H9 (cell line): ENCODE measurements at regions not wholly inside any gene's neighbourhood (a gene's known extent, or its start where the extent isn't known, plus 50 kb on each side); places are given as distances from the start of the nearest gene placed in this dataset.

Source experiments
- DNase-seq: peaks from one replicate; pipeline ENCODE4 v3.0.0-alpha.2; 2017
- H2AFZ ChIP-seq: one replicate; pipeline ENCODE4 v1.6.1; 2013; ENCODE audit warnings: mild to moderate bottlenecking, low read length, control low read depth, moderate library complexity
- H2AK5ac ChIP-seq: 2 replicates; pipeline ENCODE4 v1.6.1; 2013; ENCODE audit warnings: low read length, control low read depth, mixed read lengths; ENCODE audit not compliant: insufficient read length
- H2BK120ac ChIP-seq: one replicate; pipeline ENCODE4 v1.6.1; 2013; ENCODE audit warnings: low read depth, mild to moderate bottlenecking, low read length, control low read depth, inconsistent platforms; ENCODE audit not compliant: poor library complexity, severe bottlenecking
- H2BK12ac ChIP-seq: 2 replicates; pipeline ENCODE4 v1.6.1; 2013; ENCODE audit warnings: low read length, control low read depth, mixed read lengths, low read depth; ENCODE audit not compliant: insufficient read length
- H2BK15ac ChIP-seq: 2 replicates; pipeline ENCODE4 v1.6.1; 2013; ENCODE audit warnings: low read depth, low read length, control low read depth
- H2BK20ac ChIP-seq: one replicate; pipeline ENCODE4 v1.6.1; 2013; ENCODE audit warnings: low read depth, mild to moderate bottlenecking, low read length, control low read depth, inconsistent platforms; ENCODE audit not compliant: poor library complexity, severe bottlenecking
- H2BK5ac ChIP-seq: 2 replicates; pipeline ENCODE4 v1.6.1; 2013; ENCODE audit warnings: low read length, control low read depth, mixed read lengths; ENCODE audit not compliant: insufficient read length
- H3K14ac ChIP-seq: 2 replicates; pipeline ENCODE4 v1.6.1; 2013; ENCODE audit warnings: low read length, control low read depth; ENCODE audit not compliant: insufficient read depth
- H3K18ac ChIP-seq: 2 replicates; pipeline ENCODE4 v1.6.1; 2013; ENCODE audit warnings: low read depth, mild to moderate bottlenecking, mixed read lengths, low read length, control low read depth; ENCODE audit not compliant: insufficient read length
- H3K23ac ChIP-seq: 2 replicates; pipeline ENCODE4 v1.6.1; 2013; ENCODE audit warnings: low read length, control low read depth, mixed read lengths, low read depth; ENCODE audit not compliant: insufficient read length
- H3K23me2 ChIP-seq: 2 replicates; pipeline ENCODE4 v1.6.1; 2013; ENCODE audit warnings: low read depth, mild to moderate bottlenecking, mixed read lengths, low read length, control low read depth; ENCODE audit not compliant: insufficient read length, poor library complexity, severe bottlenecking
- H3K27ac ChIP-seq: 2 replicates; pipeline ENCODE4 v1.5.1; 2013; ENCODE audit warnings: low read length, control low read depth, mixed read lengths, low read depth; ENCODE audit not compliant: insufficient read length
- H3K27me3 ChIP-seq: 2 replicates; pipeline ENCODE4 v1.6.1; 2013; ENCODE audit warnings: low read length, control low read depth, inconsistent platforms; ENCODE audit not compliant: insufficient read depth
- H3K4ac ChIP-seq: 2 replicates; pipeline ENCODE4 v1.6.1; 2013; ENCODE audit warnings: low read depth, mild to moderate bottlenecking, control low read depth, inconsistent platforms, low read length, moderate library complexity
- H3K4me1 ChIP-seq: 2 replicates; pipeline ENCODE4 v1.6.1; 2013; ENCODE audit warnings: low read length, control low read depth, inconsistent platforms; ENCODE audit not compliant: insufficient read depth
- H3K4me2 ChIP-seq: 2 replicates; pipeline ENCODE4 v1.6.1; 2013; ENCODE audit warnings: low read length, control low read depth, mixed read lengths; ENCODE audit not compliant: insufficient read length, insufficient read depth
- H3K56ac ChIP-seq: 2 replicates; pipeline ENCODE4 v1.6.1; 2013; ENCODE audit warnings: low read depth, mild to moderate bottlenecking, mixed read lengths, low read length, control low read depth; ENCODE audit not compliant: insufficient read length
- H3K79me1 ChIP-seq: 2 replicates; pipeline ENCODE4 v1.6.1; 2013; ENCODE audit warnings: low read depth, mild to moderate bottlenecking, moderate library complexity, low read length, control low read depth, inconsistent platforms; ENCODE audit not compliant: insufficient read depth, poor library complexity, severe bottlenecking
- H3K79me2 ChIP-seq: 2 replicates; pipeline ENCODE4 v1.6.1; 2013; ENCODE audit warnings: low read length, control low read depth, inconsistent platforms; ENCODE audit not compliant: insufficient read depth
- H3K9ac ChIP-seq: 2 replicates; pipeline ENCODE4 v1.6.1; 2013; ENCODE audit warnings: low read length, control low read depth, mixed read lengths; ENCODE audit not compliant: insufficient read length; ENCODE audit errors: extremely low read depth
- H3K9me3 ChIP-seq: one replicate; pipeline ENCODE4 v1.6.1; 2013; ENCODE audit warnings: low read depth, low read length, inconsistent platforms; ENCODE audit not compliant: control insufficient read depth
- H3T11ph ChIP-seq: one replicate; pipeline ENCODE4 v1.6.1; 2013; ENCODE audit warnings: mild to moderate bottlenecking, low read length, control low read depth, inconsistent platforms
- H4K20me1 ChIP-seq: one replicate; pipeline ENCODE4 v1.6.1; 2013; ENCODE audit not compliant: control insufficient read depth, insufficient read length, insufficient read depth
- H4K5ac ChIP-seq: 2 replicates; pipeline ENCODE4 v1.6.1; 2013; ENCODE audit warnings: low read depth, mild to moderate bottlenecking, mixed read lengths, low read length, control low read depth; ENCODE audit not compliant: insufficient read length
- H4K8ac ChIP-seq: replicated peaks from 2 replicates; pipeline ENCODE4 v1.6.1; 2013; ENCODE audit warnings: low read length, control low read depth, mixed read lengths, low read depth; ENCODE audit not compliant: insufficient read length
- H4K91ac ChIP-seq: 2 replicates; pipeline ENCODE4 v1.6.1; 2013; ENCODE audit warnings: low read depth, mild to moderate bottlenecking, moderate library complexity, mixed read lengths, low read length, control low read depth; ENCODE audit not compliant: insufficient read length
- H3K27ac Mint-ChIP-seq, 3 experiments: 2 replicates in 2 of 3; 3 replicates in 1 of 3; pipeline ENCODE4 v1.8.0; 2020 to 2021; ENCODE audit warnings: mixed read lengths in 3 of 3, mild to moderate bottlenecking in 1 of 3, moderate library complexity in 1 of 3
- H3K27me3 Mint-ChIP-seq: 2 replicates; pipeline ENCODE4 v1.8.0; 2021; ENCODE audit warnings: low read depth, mild to moderate bottlenecking, moderate library complexity, mixed read lengths
- H3K36me3 Mint-ChIP-seq, 3 experiments: 2 replicates in 2 of 3; 3 replicates in 1 of 3; pipeline ENCODE4 v1.8.0; 2020 to 2021; ENCODE audit warnings: low read depth in 3 of 3, mixed read lengths in 3 of 3; ENCODE audit not compliant: insufficient read depth in 1 of 3
- H3K4me1 Mint-ChIP-seq, 2 experiments: 2 replicates each; pipeline ENCODE4 v1.8.0; 2020; ENCODE audit warnings: mixed read lengths in 2 of 2
- H3K4me3 Mint-ChIP-seq, 2 experiments: 2 replicates in 1 of 2; 3 replicates in 1 of 2; pipeline ENCODE4 v1.8.0; 2020 to 2021; ENCODE audit warnings: mild to moderate bottlenecking in 2 of 2, mixed read lengths in 2 of 2, moderate library complexity in 1 of 2
- H3K9me3 Mint-ChIP-seq, 2 experiments: 2 replicates in 1 of 2; 3 replicates in 1 of 2; pipeline ENCODE4 v1.8.0; 2020; ENCODE audit warnings: mild to moderate bottlenecking in 2 of 2, mixed read lengths in 2 of 2, moderate library complexity in 1 of 2
- CTCF ChIP-seq: fragments of 200-600 bp; sonication (generic); conservative IDR thresholded peaks from 3 replicates; pipeline ENCODE4 v1.8.0; 2021; ENCODE audit warnings: antibody characterized with exemption, mild to moderate bottlenecking

DNA sequence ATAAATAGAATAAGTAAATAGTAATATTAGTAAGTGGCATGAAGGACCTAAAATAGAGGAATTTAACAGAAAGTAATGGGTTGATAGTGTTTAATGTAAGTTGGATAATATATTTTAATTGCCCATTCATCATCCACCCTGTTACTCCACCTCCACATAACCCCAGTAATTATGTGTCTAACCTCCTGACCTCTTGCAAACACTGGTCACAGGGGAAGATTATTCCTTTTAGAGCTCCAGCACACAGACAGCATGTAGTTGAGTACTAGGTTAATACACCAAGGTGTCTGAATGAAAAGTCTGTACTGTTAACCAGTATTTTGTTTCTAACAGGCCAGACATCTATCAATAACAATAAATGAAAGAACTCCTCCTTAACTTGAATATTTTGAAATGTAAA, 92.4 kb upstream of the EYS start:
- no peak overlapping the region for H3K56ac ChIP-seq
- H3K23me2 ChIP-seq = no peaks in the 10 kb centered on the region
- H2AK5ac ChIP-seq = no peak overlapping the region
- no peak overlapping the region for H3K4me2 ChIP-seq
- H4K20me1 ChIP-seq = no peaks in the 10 kb centered on the region
- H2BK5ac ChIP-seq = no peak overlapping the region
- H3K4me1 ChIP-seq = no peaks in the 10 kb centered on the region
- no peak overlapping the region for H2BK120ac ChIP-seq
- H4K5ac ChIP-seq = no peak overlapping the region
- H3K9ac ChIP-seq = no peak overlapping the region
- no peak overlapping the region for H2BK15ac ChIP-seq
- no peak overlapping the region for H2BK12ac ChIP-seq
- Mint-ChIP-seq H3K27me3 (no peaks in the 10 kb centered on the region), H3K27ac (no peak overlapping the region), H3K36me3 (no peaks in the 10 kb centered on the region), H3K4me1 (no peaks in the 10 kb centered on the region), H3K4me3 (no peak overlapping the region), H3K9me3 (no peaks in the 10 kb centered on the region)
- H4K8ac ChIP-seq = no peak overlapping the region
- no peak overlapping the region for H2AFZ ChIP-seq
- no peak overlapping the region for H3T11ph ChIP-seq
- H3K79me1 ChIP-seq = no peaks in the 10 kb centered on the region
- H3K14ac ChIP-seq = no peak overlapping the region
- no peaks in the 10 kb centered on the region for H3K27me3 ChIP-seq
- no peak overlapping the region for H4K91ac ChIP-seq
- H2BK20ac ChIP-seq = no peak overlapping the region
- H3K27ac ChIP-seq = no peak overlapping the region
- H3K9me3 ChIP-seq = no peaks in the 10 kb centered on the region
- H3K23ac ChIP-seq = no peak overlapping the region
- H3K79me2 ChIP-seq = no peaks in the 10 kb centered on the region
- H3K4ac ChIP-seq = no peak overlapping the region
- no peak overlapping the region for H3K18ac ChIP-seq
- TF ChIP-seq CTCF = no peak
- no peak for DNase-seq
